Panc1 (cell line): ENCODE measurements at regions not wholly inside any gene's neighbourhood (a gene's known extent, or its start where the extent isn't known, plus 50 kb on each side); places are given as distances from the start of the nearest gene placed in this dataset.

Experiments
- ATAC-seq: fragments of 200-7000 bp; cut with Tn5 transposase; 2 replicates; pipeline ENCODE4 v1.9.1; 2020; ENCODE audit warnings: mild to moderate bottlenecking, moderate library complexity
- BruUV-seq: library from RNA; stranded (reverse); fragments of 400-500 nt; replicated peaks from 2 replicates; lab custom pipeline; 2021; lab: Mats Ljungman, UMichigan
- CTCF ChIA-PET: fragments of 300-600 bp; sonication (Branson Sonifier 250); formaldehyde crosslinking; loops from one replicate; lab custom pipeline; 2022; ENCODE audit warnings: antibody characterized with exemption; lab: Charles Lee
- POLR2A ChIA-PET: fragments of 300-600 bp; sonication (Branson Sonifier 250); formaldehyde crosslinking; loops from one replicate; lab custom pipeline; 2022; ENCODE audit warnings: antibody characterized with exemption; lab: Charles Lee
- DNase-seq: peaks from one replicate; pipeline ENCODE4 v3.0.0-alpha.2; 2010; ENCODE audit warnings: low read depth, low spot score
- H3K27ac ChIP-seq: 2 replicates; pipeline ENCODE4 v1.5.1; 2011; ENCODE audit warnings: mild to moderate bottlenecking, low read length, inconsistent platforms
- H3K27me3 ChIP-seq: fragments of 200-500 bp; sonication (Bioruptor generic); 2 replicates; pipeline ENCODE4 v1.6.0; 2014; ENCODE audit warnings: low read length, inconsistent platforms; ENCODE audit not compliant: control insufficient read depth, insufficient read depth
- H3K36me3 ChIP-seq: fragments of 200-500 bp; sonication (Bioruptor generic); 2 replicates; pipeline ENCODE4 v1.5.1; 2014; ENCODE audit warnings: inconsistent platforms, mild to moderate bottlenecking, low read length, moderate library complexity; ENCODE audit not compliant: control insufficient read depth, insufficient read depth
- H3K4me1 ChIP-seq: 2 replicates; pipeline ENCODE4 v1.5.1; 2011; ENCODE audit warnings: inconsistent platforms, mild to moderate bottlenecking, low read length, moderate library complexity; ENCODE audit not compliant: control insufficient read depth, insufficient read depth
- H3K4me3 ChIP-seq, 2 experiments: 2 replicates each; pipeline ENCODE4 v1.5.1; 2011 to 2012; ENCODE audit warnings: low read depth in 2 of 2, low read length in 2 of 2, mild to moderate bottlenecking in 2 of 2, inconsistent platforms in 1 of 2, moderate library complexity in 1 of 2
- H3K9me3 ChIP-seq: fragments of 200-500 bp; sonication (Bioruptor generic); 2 replicates; pipeline ENCODE4 v1.5.1; 2014; ENCODE audit warnings: low read depth, mild to moderate bottlenecking, inconsistent platforms, low read length, moderate library complexity; ENCODE audit not compliant: control insufficient read depth, insufficient read depth
- POLR2AphosphoS5 ChIP-seq: IDR thresholded peaks from 2 replicates; pipeline ENCODE4 v1.6.1; 2012; ENCODE audit warnings: mild to moderate bottlenecking, low read depth, low read length, moderate library complexity
- in situ Hi-C: cut with HindIII; loops from 2 replicates; pipeline ENCODE4 v1.10.0; 2016; ENCODE audit warnings: low sequenced_read_pairs, low pct_unique_long_range_greater_than_20kb
- intact Hi-C: fragments of 100-400 bp; cut with micrococcal nuclease; formaldehyde crosslinking; loops from one replicate; pipeline ENCODE4 v1.10.0; 2022; ENCODE audit not compliant: unreplicated experiment
- TF ChIP-seq, protein P1 (sequence below): fragments of 450-650 bp; IDR thresholded peaks from 2 replicates; pipeline ENCODE4 v1.5.1; 2017; ENCODE audit warnings: mild to moderate bottlenecking
- TF ChIP-seq, protein P2 (sequence below), 2 experiments: IDR thresholded peaks; 2 replicates each; pipeline ENCODE4 v1.6.1; 2011 to 2012; ENCODE audit warnings: low read depth in 2 of 2, control low read depth in 1 of 2, low read length in 1 of 2, mild to moderate bottlenecking in 1 of 2, moderate library complexity in 1 of 2; ENCODE audit not compliant: insufficient read depth in 1 of 2

DNA sequence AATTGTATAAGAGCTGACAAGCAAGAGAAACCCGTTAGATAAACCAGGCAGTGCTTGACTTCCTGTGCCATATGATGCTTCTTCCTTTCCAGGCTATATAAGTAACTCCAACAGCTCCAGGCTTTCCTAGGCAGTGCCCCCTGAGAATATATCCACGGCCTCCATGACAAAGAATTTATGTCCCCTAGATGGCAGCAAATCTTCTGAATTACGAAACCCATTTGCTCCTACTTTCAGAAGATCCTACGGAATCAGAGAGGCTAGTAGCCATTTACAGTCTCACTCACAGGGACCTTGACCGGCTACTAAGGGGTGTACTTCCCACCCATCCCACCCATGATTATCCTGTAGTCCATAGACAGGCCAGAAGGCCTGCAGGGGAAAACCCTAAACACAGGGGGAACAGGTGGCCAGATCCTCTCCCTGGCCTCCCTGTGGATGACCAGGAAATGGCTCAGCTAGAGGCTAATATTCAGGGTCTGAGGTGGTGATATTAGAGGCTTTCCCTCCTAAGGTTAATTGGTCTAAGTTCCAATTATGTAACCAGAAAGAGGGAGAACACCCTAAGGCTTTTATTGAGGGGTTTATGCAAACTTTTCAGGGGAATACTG is 77.2 kb upstream of the DCD start:
- Histone ChIP-seq H3K4me3 (no peak overlapping the region), H3K9me3 (no peaks in the 10 kb centered on the region), H3K4me1 (no peaks in the 10 kb centered on the region), H3K27ac (no peak overlapping the region), H3K27me3 (peaks cover 9% of the 10 kb centered on the region; the same call in 1 of the 2 replicates), H3K36me3 (no peaks in the 10 kb centered on the region)
- peak; percentile 72 for ATAC-seq
- TF ChIP-seq POLR2AphosphoS5 = no peak
- TF ChIP-seq, protein P1, sequence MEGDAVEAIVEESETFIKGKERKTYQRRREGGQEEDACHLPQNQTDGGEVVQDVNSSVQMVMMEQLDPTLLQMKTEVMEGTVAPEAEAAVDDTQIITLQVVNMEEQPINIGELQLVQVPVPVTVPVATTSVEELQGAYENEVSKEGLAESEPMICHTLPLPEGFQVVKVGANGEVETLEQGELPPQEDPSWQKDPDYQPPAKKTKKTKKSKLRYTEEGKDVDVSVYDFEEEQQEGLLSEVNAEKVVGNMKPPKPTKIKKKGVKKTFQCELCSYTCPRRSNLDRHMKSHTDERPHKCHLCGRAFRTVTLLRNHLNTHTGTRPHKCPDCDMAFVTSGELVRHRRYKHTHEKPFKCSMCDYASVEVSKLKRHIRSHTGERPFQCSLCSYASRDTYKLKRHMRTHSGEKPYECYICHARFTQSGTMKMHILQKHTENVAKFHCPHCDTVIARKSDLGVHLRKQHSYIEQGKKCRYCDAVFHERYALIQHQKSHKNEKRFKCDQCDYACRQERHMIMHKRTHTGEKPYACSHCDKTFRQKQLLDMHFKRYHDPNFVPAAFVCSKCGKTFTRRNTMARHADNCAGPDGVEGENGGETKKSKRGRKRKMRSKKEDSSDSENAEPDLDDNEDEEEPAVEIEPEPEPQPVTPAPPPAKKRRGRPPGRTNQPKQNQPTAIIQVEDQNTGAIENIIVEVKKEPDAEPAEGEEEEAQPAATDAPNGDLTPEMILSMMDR = peak; percentile 62
- in situ Hi-C loops (no loop called here), intact Hi-C loops (no loop called here)
- no TSS peak for BruUV-seq
- ChIA-PET POLR2A (no interaction called here), CTCF (interaction anchor here (1.0 kb wide), 1 partner anchor 130 kb away, joined by 3 read pairs; no protein-coding TSS in a partner anchor)
- DNase-seq = no peak

DNA sequence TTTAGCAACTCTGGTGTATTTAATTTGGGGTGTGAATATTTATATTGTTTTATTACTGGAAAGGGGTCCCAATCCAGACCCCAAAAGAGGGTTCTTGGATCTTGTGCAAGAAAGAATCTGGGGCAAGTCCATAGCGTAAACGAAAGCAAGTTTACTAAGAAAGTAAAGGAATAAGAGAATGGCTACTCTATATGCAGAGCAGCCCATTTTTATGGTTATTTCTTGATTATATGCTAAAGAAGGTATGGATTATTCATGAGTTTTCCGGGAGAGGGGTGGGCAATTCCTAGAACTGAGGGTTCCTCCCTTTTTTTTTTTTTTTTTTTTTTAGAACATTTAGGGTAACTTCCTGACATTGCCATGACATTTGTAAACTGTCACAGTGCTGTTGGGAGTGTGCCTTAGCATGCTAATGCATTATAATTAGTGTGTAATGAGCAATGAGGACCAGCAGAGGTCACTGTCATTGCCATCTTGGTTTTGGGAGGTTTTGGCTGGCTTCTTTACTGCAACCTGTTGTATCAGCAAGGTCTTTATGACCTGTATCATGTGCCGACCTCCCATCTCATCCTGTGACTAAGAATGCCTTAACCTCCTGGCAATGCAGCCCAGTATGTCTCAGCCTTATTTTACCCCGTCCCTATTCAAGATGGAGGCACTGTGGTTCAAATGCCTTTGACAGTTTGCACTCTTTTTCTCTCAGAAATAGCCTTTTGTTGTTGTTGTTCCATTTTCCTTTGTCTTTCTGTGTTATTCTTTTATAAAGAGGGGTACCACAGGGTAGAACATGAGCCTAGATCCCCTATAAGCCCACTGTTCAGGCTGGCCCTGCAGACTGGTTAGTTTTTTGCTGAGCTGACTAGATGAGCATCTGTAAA is 75.5 kb upstream of the DCD start:
- TF ChIP-seq, protein P1 = peak; percentile 75
- TF ChIP-seq, protein P2, sequence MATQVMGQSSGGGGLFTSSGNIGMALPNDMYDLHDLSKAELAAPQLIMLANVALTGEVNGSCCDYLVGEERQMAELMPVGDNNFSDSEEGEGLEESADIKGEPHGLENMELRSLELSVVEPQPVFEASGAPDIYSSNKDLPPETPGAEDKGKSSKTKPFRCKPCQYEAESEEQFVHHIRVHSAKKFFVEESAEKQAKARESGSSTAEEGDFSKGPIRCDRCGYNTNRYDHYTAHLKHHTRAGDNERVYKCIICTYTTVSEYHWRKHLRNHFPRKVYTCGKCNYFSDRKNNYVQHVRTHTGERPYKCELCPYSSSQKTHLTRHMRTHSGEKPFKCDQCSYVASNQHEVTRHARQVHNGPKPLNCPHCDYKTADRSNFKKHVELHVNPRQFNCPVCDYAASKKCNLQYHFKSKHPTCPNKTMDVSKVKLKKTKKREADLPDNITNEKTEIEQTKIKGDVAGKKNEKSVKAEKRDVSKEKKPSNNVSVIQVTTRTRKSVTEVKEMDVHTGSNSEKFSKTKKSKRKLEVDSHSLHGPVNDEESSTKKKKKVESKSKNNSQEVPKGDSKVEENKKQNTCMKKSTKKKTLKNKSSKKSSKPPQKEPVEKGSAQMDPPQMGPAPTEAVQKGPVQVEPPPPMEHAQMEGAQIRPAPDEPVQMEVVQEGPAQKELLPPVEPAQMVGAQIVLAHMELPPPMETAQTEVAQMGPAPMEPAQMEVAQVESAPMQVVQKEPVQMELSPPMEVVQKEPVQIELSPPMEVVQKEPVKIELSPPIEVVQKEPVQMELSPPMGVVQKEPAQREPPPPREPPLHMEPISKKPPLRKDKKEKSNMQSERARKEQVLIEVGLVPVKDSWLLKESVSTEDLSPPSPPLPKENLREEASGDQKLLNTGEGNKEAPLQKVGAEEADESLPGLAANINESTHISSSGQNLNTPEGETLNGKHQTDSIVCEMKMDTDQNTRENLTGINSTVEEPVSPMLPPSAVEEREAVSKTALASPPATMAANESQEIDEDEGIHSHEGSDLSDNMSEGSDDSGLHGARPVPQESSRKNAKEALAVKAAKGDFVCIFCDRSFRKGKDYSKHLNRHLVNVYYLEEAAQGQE (IDR thresholded peaks at IDR 0.05; ENCODE audit: insufficient read depth in 1 of 2, low read depth in 2 of 2, low read length in 1 of 2) = no peak
- in situ Hi-C loops (no loop called here), intact Hi-C loops (no loop called here)
- no peak overlapping the region for H3K4me3 ChIP-seq
- ATAC-seq = no peak
- DNase-seq = no peak
- peaks cover 10% of the 10 kb centered on the region; the same call in 1 of the 2 replicates for H3K27me3 ChIP-seq
- POLR2A ChIA-PET = no interaction called here
- CTCF ChIA-PET = no interaction called here
- H3K36me3 ChIP-seq = no peaks in the 10 kb centered on the region
- no peak overlapping the region for H3K27ac ChIP-seq
- BruUV-seq = no TSS peak
- H3K9me3 ChIP-seq = no peaks in the 10 kb centered on the region
- no peaks in the 10 kb centered on the region for H3K4me1 ChIP-seq
